Thyroid gland (tissue), 4 donors: ENCODE measurements at regions not wholly inside any gene's neighbourhood (a gene's known extent, or its start where the extent isn't known, plus 50 kb on each side); places are given as distances from the start of the nearest gene placed in this dataset.

Experiments used
- CTCF ChIP-seq, 6 experiments: fragments of 200-600 bp in 3 of 6; fragments of 450-650 bp in 3 of 6; sonication (generic) in 3 of 6; IDR thresholded peaks; one replicate each; pipeline ENCODE4 v1.5.1; 2016 to 2019; ENCODE audit warnings: antibody characterized with exemption in 6 of 6, mild to moderate bottlenecking in 2 of 6, inconsistent platforms in 1 of 6, moderate library complexity in 1 of 6
- POLR2A ChIP-seq, 2 donors: fragments of 450-650 bp; IDR thresholded peaks; one replicate each; pipeline ENCODE4 v1.6.1; 2017; ENCODE audit warnings: antibody characterized with exemption in 2 of 2, mild to moderate bottlenecking in 2 of 2, moderate library complexity in 1 of 2

- TF ChIP-seq CTCF (IDR thresholded peaks at IDR 0.05) (no peak), POLR2A (IDR thresholded peaks at IDR 0.05) (no peak)
Measured at GRCh38 chr5:175037820-175038219, 313.4 kb downstream of the MSX2 start.
